Panc1 (cell line): ENCODE measurements at regions not wholly inside any gene's neighbourhood (a gene's known extent, or its start where the extent isn't known, plus 50 kb on each side); places are given as distances from the start of the nearest gene placed in this dataset.

Experiments used
- CTCF ChIP-seq: fragments of 450-650 bp; IDR thresholded peaks from 2 replicates; pipeline ENCODE4 v1.5.1; 2017; ENCODE audit warnings: mild to moderate bottlenecking
- POLR2AphosphoS5 ChIP-seq: IDR thresholded peaks from 2 replicates; pipeline ENCODE4 v1.6.1; 2012; ENCODE audit warnings: mild to moderate bottlenecking, low read depth, low read length, moderate library complexity
- REST ChIP-seq, 2 experiments: IDR thresholded peaks; 2 replicates each; pipeline ENCODE4 v1.6.1; 2011 to 2012; ENCODE audit warnings: low read depth in 2 of 2, control low read depth in 1 of 2, low read length in 1 of 2, mild to moderate bottlenecking in 1 of 2, moderate library complexity in 1 of 2; ENCODE audit not compliant: insufficient read depth in 1 of 2
- SIN3A ChIP-seq: IDR thresholded peaks from 2 replicates; pipeline ENCODE4 v1.6.1; 2012; ENCODE audit warnings: low read depth, mild to moderate bottlenecking, low read length, moderate library complexity, borderline replicate concordance; ENCODE audit not compliant: insufficient read depth
- TCF7L2 ChIP-seq: IDR thresholded peaks from 2 replicates; pipeline ENCODE4 v1.6.1; 2011; ENCODE audit warnings: mild to moderate bottlenecking, low read depth, low read length, inconsistent platforms

DNA sequence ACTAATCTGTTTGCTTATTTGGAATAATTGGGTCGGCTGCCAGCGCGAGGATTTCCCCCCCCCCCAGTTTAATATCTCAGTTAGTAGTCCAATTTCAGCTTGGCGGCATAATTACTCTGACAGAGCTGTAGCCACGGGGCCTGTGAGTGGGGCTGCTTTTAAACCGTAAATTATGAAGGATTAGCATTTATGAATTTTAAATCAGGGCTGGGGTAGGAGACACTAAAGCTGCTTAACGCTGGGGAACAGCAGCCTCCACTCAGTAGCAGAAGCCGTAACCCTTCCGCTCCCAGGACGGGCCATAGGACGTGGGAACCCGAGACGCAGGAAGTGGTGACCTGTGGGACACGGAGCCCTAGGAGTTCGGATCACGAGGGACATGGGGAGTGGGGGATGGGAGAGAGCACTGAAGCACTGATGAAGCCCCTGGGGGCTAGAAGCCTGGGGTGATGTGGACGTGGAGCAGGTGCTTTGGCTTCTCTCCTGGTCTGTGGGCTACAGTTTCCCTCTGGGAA is 66.2 kb upstream of the LMO1 start:
- TF ChIP-seq POLR2AphosphoS5, result no peak
- no peak for TF ChIP-seq CTCF
- TF ChIP-seq REST (IDR thresholded peaks at IDR 0.05; ENCODE audit: insufficient read depth in 1 of 2, low read depth in 2 of 2, low read length in 1 of 2), result no peak
- TF ChIP-seq SIN3A, result no peak
- TF ChIP-seq TCF7L2, result no peak
